Tibial artery (tissue), 4 donors: ENCODE measurements at regions not wholly inside any gene's neighbourhood (a gene's known extent, or its start where the extent isn't known, plus 50 kb on each side); places are given as distances from the start of the nearest gene placed in this dataset.
"Not testable (repeated sequence)": the region's sequence is repeated elsewhere in the genome, so short reads cannot be mapped to it uniquely, and the experiment has no call there.

Experiments
- DNase-seq, 2 donors: peaks; one replicate each; pipeline ENCODE4 v3.0.0-alpha.2; 2019
- H3K27ac ChIP-seq, 2 donors: fragments of 200-600 bp; sonication (generic) in 1 of 2; 1 replicate in 1 of 2; 2 replicates in 1 of 2; pipeline ENCODE4 v1.5.1; 2018 to 2019; ENCODE audit warnings: mild to moderate bottlenecking in 1 of 2
- H3K27me3 ChIP-seq, 2 donors: fragments of 200-600 bp; sonication (generic) in 1 of 2; one replicate each; pipeline versions ENCODE4 v1.5.1 to v1.6.0; 2016 to 2019
- H3K36me3 ChIP-seq, 3 donors: fragments of 200-600 bp; sonication (generic) in 2 of 3; one replicate each; pipeline ENCODE4 v1.5.1; 2016 to 2019; ENCODE audit warnings: mild to moderate bottlenecking in 2 of 3
- H3K4me1 ChIP-seq, 4 donors: fragments of 200-600 bp; sonication (generic) in 2 of 4; 1 replicate in 3 of 4; 2 replicates in 1 of 4; pipeline ENCODE4 v1.5.1; 2016 to 2019
- H3K4me3 ChIP-seq, 2 donors: fragments of 200-600 bp; sonication (generic) in 1 of 2; 1 replicate in 1 of 2; 2 replicates in 1 of 2; pipeline ENCODE4 v1.5.1; 2018 to 2019; ENCODE audit warnings: mild to moderate bottlenecking in 2 of 2
- H3K9me3 ChIP-seq, 3 donors: fragments of 200-600 bp; sonication (generic) in 1 of 3; one replicate each; pipeline ENCODE4 v1.5.1; 2016 to 2019
- CTCF ChIP-seq, 2 experiments: fragments of 200-600 bp in 1 of 2; fragments of 450-650 bp in 1 of 2; IDR thresholded peaks; one replicate each; pipeline ENCODE4 v1.5.1; 2017 to 2019; ENCODE audit warnings: antibody characterized with exemption in 2 of 2, mild to moderate bottlenecking in 1 of 2, moderate library complexity in 1 of 2
- intact Hi-C: fragments of 100-400 bp; cut with DNase I; formaldehyde crosslinking; loops from one replicate; pipeline ENCODE4 v1.15.0; 2023; ENCODE audit warnings: low total_unique reads

GRCh38 chr2:67776276-67776675 lies 286.5 kb downstream of the C1D start:
- no peaks in the 10 kb centered on the region for H3K36me3 ChIP-seq
- no peaks in the 10 kb centered on the region for H3K4me1 ChIP-seq
- no peak overlapping the region for H3K27ac ChIP-seq
- H3K27me3 ChIP-seq, result no peaks in the 10 kb centered on the region
- H3K4me3 ChIP-seq, result no peak overlapping the region
- intact Hi-C loops, result no loop called here
- H3K9me3 ChIP-seq, result no peaks in the 10 kb centered on the region
- TF ChIP-seq CTCF (IDR thresholded peaks at IDR 0.05), result no peak
- no peak for DNase-seq

- Histone ChIP-seq H3K27ac (no peak overlapping the region), H3K9me3 (no peaks in the 10 kb centered on the region), H3K4me1 (no peaks in the 10 kb centered on the region), H3K36me3 (no peaks in the 10 kb centered on the region), H3K27me3 (no peaks in the 10 kb centered on the region), H3K4me3 (no peak overlapping the region)
- TF ChIP-seq CTCF (IDR thresholded peaks at IDR 0.05), result no peak
- no peak for DNase-seq
- intact Hi-C loops, result no loop called here
Observed at GRCh38 chr2:67777010-67777409, 285.8 kb downstream of the C1D start.

- no peaks in the 10 kb centered on the region for H3K27me3 ChIP-seq
- no peak overlapping the region for H3K27ac ChIP-seq
- intact Hi-C loops, result no loop called here
- TF ChIP-seq CTCF (IDR thresholded peaks at IDR 0.05), result no peak
- DNase-seq, result no peak
- no peaks in the 10 kb centered on the region for H3K9me3 ChIP-seq
- peaks cover 0 to 9% (median 3%) of the 10 kb centered on the region in 4 donors for H3K4me1 ChIP-seq
- no peaks in the 10 kb centered on the region for H3K36me3 ChIP-seq
- H3K4me3 ChIP-seq, result no peak overlapping the region
Observed at GRCh38 chr2:67777836-67778429, 284.9 kb downstream of the C1D start.

GRCh38 chr2:67780841-67781240 lies 282.0 kb downstream of the C1D start:
- not testable (repeated sequence) for H3K4me3 ChIP-seq, H3K9me3 ChIP-seq

GRCh38 chr2:67782443-67782842 lies 280.4 kb downstream of the C1D start:
- Histone ChIP-seq H3K36me3 (no peaks in the 10 kb centered on the region), H3K27ac (no peak overlapping the region), H3K4me3 (no peak overlapping the region), H3K4me1 (peaks cover 0 to 10% (median 3%) of the 10 kb centered on the region in 4 donors), H3K9me3 (no peaks in the 10 kb centered on the region), H3K27me3 (no peaks in the 10 kb centered on the region)
- no peak for TF ChIP-seq CTCF (IDR thresholded peaks at IDR 0.05)
- DNase-seq, result no peak
- intact Hi-C loops, result no loop called here

More at GRCh38 chr2:67780841-67781240, 282.0 kb downstream of the C1D start:
- intact Hi-C loops, H3K36me3 ChIP-seq, H3K27me3 ChIP-seq, H3K27ac ChIP-seq, DNase-seq: not testable (repeated sequence)
- peaks cover 0 to 10% (median 3%) of the 10 kb centered on the region in 4 donors for H3K4me1 ChIP-seq

GRCh38 chr2:67783026-67783425 lies 279.8 kb downstream of the C1D start:
- Histone ChIP-seq H3K27ac (no peak overlapping the region), H3K4me3 (no peak overlapping the region), H3K36me3 (no peaks in the 10 kb centered on the region), H3K27me3 (no peaks in the 10 kb centered on the region), H3K4me1 (peaks cover 0 to 10% (median 3%) of the 10 kb centered on the region in 4 donors), H3K9me3 (no peaks in the 10 kb centered on the region)
- TF ChIP-seq CTCF (IDR thresholded peaks at IDR 0.05), result no peak
- intact Hi-C loops, result no loop called here
- DNase-seq, result no peak
